Stomach smooth muscle (tissue), 2 donors: ENCODE measurements at regions not wholly inside any gene's neighbourhood (a gene's known extent, or its start where the extent isn't known, plus 50 kb on each side); places are given as distances from the start of the nearest gene placed in this dataset.

Experiments used
- H3K27ac ChIP-seq: one replicate; pipeline ENCODE4 v1.7.0; 2013; ENCODE audit warnings: mild to moderate bottlenecking, low read length, inconsistent platforms
- H3K27me3 ChIP-seq, 2 donors: one replicate each; pipeline ENCODE4 v1.7.0; 2013; ENCODE audit warnings: low read length in 2 of 2; ENCODE audit not compliant: insufficient read depth in 2 of 2, control insufficient read depth in 1 of 2
- H3K36me3 ChIP-seq, 2 donors: one replicate each; pipeline ENCODE4 v1.7.0; 2013; ENCODE audit warnings: low read length in 2 of 2; ENCODE audit not compliant: control insufficient read depth in 2 of 2, insufficient read depth in 2 of 2
- H3K4me1 ChIP-seq: one replicate; pipeline ENCODE4 v1.7.0; 2013; ENCODE audit warnings: low read length; ENCODE audit not compliant: control insufficient read depth, insufficient read depth
- H3K4me3 ChIP-seq, 2 donors: one replicate each; pipeline ENCODE4 v1.7.0; 2013; ENCODE audit warnings: low read length in 2 of 2
- H3K9ac ChIP-seq, 2 donors: one replicate each; pipeline ENCODE4 v1.7.0; 2013; ENCODE audit warnings: low read length in 2 of 2, mild to moderate bottlenecking in 1 of 2
- H3K9me3 ChIP-seq, 2 donors: one replicate each; pipeline ENCODE4 v1.7.0; 2013; ENCODE audit warnings: low read length in 2 of 2; ENCODE audit not compliant: control insufficient read depth in 2 of 2
- donor health status: healthy.
- donor health status: Pancreatic carcinoma.

DNA sequence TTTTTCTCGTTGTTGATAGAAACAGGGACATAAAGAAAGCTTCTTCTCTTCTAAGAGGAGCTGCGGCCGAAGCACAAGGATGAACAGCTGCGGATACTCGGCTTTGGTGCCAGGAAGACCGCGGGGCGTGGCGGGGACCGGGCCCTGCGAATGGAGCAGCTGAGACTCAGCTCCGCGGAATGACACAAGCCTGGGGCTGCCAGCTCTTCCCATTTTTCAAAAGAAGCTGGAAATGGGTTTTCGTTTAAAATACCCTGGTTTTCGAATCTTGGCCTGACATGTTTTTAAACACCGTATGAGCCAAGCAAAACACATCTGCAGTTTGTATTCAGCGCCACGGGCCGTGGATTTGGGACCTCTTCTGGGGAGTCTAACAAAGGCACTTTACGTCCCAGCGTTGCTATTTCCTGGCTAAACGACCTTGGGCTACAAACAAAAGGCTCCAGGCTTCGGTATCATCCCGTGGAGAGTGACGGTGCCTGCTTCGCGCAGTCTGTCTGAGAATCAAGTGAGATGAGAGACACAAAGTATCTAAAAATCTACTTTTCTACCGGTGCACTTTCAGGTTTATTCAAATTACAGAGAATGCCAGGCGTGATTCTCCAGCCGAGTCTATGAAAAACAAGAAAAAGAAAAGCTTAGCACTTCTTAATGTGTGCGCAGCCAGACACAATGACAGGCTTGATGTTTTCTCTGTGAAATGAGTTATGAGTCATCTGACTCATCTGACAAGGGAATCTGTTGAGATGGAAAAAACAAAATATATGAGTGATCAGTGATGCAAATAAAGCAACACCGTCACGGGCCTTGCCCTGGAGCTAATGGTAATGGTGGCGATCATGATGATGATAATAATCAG lies 114.0 kb upstream of the TMEM132D start:
- Histone ChIP-seq H3K27me3 (peaks cover 21 to 23% of the 10 kb centered on the region in 2 donors), H3K9ac (no peak overlapping the region), H3K27ac (no peak overlapping the region), H3K9me3 (no peaks in the 10 kb centered on the region), H3K4me3 (peak overlapping the region in 1 of 2 donors; percentile 22), H3K4me1 (no peaks in the 10 kb centered on the region), H3K36me3 (no peaks in the 10 kb centered on the region)

GRCh38 chr12:130018614-130019013 lies 114.8 kb upstream of the TMEM132D start:
- H3K27me3 ChIP-seq = peaks cover 20 to 21% of the 10 kb centered on the region in 2 donors
- no peaks in the 10 kb centered on the region for H3K9me3 ChIP-seq
- no peak overlapping the region for H3K9ac ChIP-seq
- no peak overlapping the region for H3K4me3 ChIP-seq
- H3K36me3 ChIP-seq = no peaks in the 10 kb centered on the region
- H3K27ac ChIP-seq = no peak overlapping the region
- H3K4me1 ChIP-seq = no peaks in the 10 kb centered on the region

DNA sequence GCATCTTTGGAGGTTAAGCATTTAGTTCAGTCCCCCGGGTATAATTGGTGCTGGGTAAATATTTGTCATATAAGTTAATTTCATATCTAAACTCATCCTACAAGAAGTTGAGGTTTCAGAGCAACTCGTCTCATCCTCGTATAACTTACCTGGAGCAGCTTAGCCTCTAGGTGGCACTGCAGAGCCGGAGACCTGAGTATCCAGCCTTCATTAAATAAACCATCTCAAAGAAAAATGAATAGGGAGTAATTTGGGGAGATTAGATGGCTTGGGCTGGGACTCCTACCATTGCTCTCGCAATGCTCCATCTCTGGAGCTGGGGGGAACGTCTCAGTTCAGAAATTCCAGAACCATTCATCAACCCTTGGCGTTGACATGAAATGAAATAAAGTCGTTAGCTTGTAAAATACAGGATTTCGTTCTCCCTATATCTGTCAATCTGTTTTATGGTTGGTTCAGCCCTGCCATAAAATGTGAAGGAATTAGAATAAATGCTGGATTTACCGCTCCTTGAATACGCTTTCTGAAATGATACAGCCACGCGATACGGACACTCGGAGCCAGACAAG lies 122.9 kb upstream of the TMEM132D start:
- peaks cover 3 to 6% of the 10 kb centered on the region in 2 donors for H3K27me3 ChIP-seq
- H3K27ac ChIP-seq = no peak overlapping the region
- no peak overlapping the region for H3K9ac ChIP-seq
- H3K36me3 ChIP-seq = no peaks in the 10 kb centered on the region
- H3K4me3 ChIP-seq = no peak overlapping the region
- H3K9me3 ChIP-seq = no peaks in the 10 kb centered on the region
- H3K4me1 ChIP-seq = no peaks in the 10 kb centered on the region

DNA sequence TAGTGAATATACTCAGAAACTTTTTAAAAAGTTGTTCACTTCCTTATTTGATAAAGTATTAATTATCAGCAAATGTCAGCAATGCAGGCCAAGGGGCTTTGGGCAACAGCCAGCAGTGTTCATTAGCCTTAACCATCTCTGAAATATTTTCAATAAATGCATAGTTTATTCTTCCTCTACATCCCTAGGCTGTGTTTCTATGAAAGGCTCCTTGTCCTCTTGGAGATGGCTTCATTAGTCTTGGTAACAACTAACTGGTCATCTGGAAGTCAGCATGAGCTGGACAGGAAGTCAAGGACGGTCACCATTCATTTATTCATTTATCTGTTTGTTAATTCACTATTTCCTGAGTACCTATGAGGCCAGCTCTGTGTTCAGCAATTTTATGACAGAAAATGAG lies 124.0 kb upstream of the TMEM132D start:
- H3K9ac ChIP-seq = no peak overlapping the region

GRCh38 chr12:130029151-130029550 lies 125.3 kb upstream of the TMEM132D start:
- H3K9me3 ChIP-seq = no peaks in the 10 kb centered on the region
- H3K9ac ChIP-seq = no peak overlapping the region
- no peak overlapping the region for H3K4me3 ChIP-seq

More for the DNA sequence above, 124.0 kb upstream of the TMEM132D start:
- Histone ChIP-seq H3K27me3 (peaks cover 3 to 7% of the 10 kb centered on the region in 2 donors), H3K9me3 (no peaks in the 10 kb centered on the region), H3K4me3 (no peak overlapping the region), H3K36me3 (no peaks in the 10 kb centered on the region), H3K4me1 (no peaks in the 10 kb centered on the region), H3K27ac (no peak overlapping the region)

GRCh38 chr12:130031041-130031440 lies 127.2 kb upstream of the TMEM132D start:
- Histone ChIP-seq H3K27me3 (peaks cover 9% of the 10 kb centered on the region in 2 donors), H3K9me3 (no peaks in the 10 kb centered on the region), H3K4me1 (no peaks in the 10 kb centered on the region), H3K9ac (no peak overlapping the region), H3K27ac (no peak overlapping the region), H3K36me3 (no peaks in the 10 kb centered on the region), H3K4me3 (no peak overlapping the region)

More at GRCh38 chr12:130029151-130029550, 125.3 kb upstream of the TMEM132D start:
- Histone ChIP-seq H3K36me3 (no peaks in the 10 kb centered on the region), H3K4me1 (no peaks in the 10 kb centered on the region), H3K27me3 (peaks cover 7% of the 10 kb centered on the region in 2 donors), H3K27ac (no peak overlapping the region)

- H3K27me3 ChIP-seq = peaks cover 9% of the 10 kb centered on the region in 2 donors
- H3K9me3 ChIP-seq = no peaks in the 10 kb centered on the region
- H3K36me3 ChIP-seq = no peaks in the 10 kb centered on the region
- no peaks in the 10 kb centered on the region for H3K4me1 ChIP-seq
- H3K4me3 ChIP-seq = no peak overlapping the region
- no peak overlapping the region for H3K9ac ChIP-seq
- no peak overlapping the region for H3K27ac ChIP-seq
These were observed 127.9 kb upstream of the TMEM132D start for GRCh38 chr12:130031571-130032189.

- H3K9ac ChIP-seq = no peak overlapping the region
- no peaks in the 10 kb centered on the region for H3K36me3 ChIP-seq
- H3K4me1 ChIP-seq = no peaks in the 10 kb centered on the region
- H3K27ac ChIP-seq = no peak overlapping the region
- no peak overlapping the region for H3K4me3 ChIP-seq
- no peaks in the 10 kb centered on the region for H3K9me3 ChIP-seq
- H3K27me3 ChIP-seq = peaks cover 35 to 50% of the 10 kb centered on the region in 2 donors
These were observed 120.1 kb upstream of the FZD10 start for GRCh38 chr12:130041983-130042812.

- H3K4me3 ChIP-seq = no peak overlapping the region
- no peaks in the 10 kb centered on the region for H3K36me3 ChIP-seq
- H3K27me3 ChIP-seq = peaks cover 41 to 59% of the 10 kb centered on the region in 2 donors
- no peaks in the 10 kb centered on the region for H3K4me1 ChIP-seq
- no peak overlapping the region for H3K9ac ChIP-seq
- H3K9me3 ChIP-seq = no peaks in the 10 kb centered on the region
- no peak overlapping the region for H3K27ac ChIP-seq
These were observed 118.4 kb upstream of the FZD10 start for GRCh38 chr12:130043685-130044406.
